ENCODE measurements at regions not wholly inside any gene's neighbourhood (a gene's known extent, or its start where the extent isn't known, plus 50 kb on each side); places are given as distances from the start of the nearest gene placed in this dataset.

GRCh38 chr1:194233069-194233468 is 1046.7 kb upstream of the B3GALT2 start:
- TF ChIP-seq CTCF (IDR thresholded peaks at IDR 0.05) (no peak), POLR2AphosphoS5 (IDR thresholded peaks at IDR 0.05) (no peak), POLR2A (IDR thresholded peaks at IDR 0.05) (no peak), EP300 (IDR thresholded peaks at IDR 0.05) (no peak)
